HG02763 (cell line): ENCODE measurements at regions not wholly inside any gene's neighbourhood (a gene's known extent, or its start where the extent isn't known, plus 50 kb on each side); places are given as distances from the start of the nearest gene placed in this dataset.
A peak's percentile ranks its signal among the peaks of the same experiment; 100 is the strongest.
"Not testable (repeated sequence)": the region's sequence is repeated elsewhere in the genome, so short reads cannot be mapped to it uniquely, and the experiment has no call there.

Source experiments
- ATAC-seq: cut with Tn5 transposase; IDR thresholded peaks from one replicate; pipeline ENCODE4 v1.9.1; 2021; ENCODE audit warnings: mild to moderate bottlenecking, moderate library complexity; ENCODE audit not compliant: unreplicated experiment

DNA sequence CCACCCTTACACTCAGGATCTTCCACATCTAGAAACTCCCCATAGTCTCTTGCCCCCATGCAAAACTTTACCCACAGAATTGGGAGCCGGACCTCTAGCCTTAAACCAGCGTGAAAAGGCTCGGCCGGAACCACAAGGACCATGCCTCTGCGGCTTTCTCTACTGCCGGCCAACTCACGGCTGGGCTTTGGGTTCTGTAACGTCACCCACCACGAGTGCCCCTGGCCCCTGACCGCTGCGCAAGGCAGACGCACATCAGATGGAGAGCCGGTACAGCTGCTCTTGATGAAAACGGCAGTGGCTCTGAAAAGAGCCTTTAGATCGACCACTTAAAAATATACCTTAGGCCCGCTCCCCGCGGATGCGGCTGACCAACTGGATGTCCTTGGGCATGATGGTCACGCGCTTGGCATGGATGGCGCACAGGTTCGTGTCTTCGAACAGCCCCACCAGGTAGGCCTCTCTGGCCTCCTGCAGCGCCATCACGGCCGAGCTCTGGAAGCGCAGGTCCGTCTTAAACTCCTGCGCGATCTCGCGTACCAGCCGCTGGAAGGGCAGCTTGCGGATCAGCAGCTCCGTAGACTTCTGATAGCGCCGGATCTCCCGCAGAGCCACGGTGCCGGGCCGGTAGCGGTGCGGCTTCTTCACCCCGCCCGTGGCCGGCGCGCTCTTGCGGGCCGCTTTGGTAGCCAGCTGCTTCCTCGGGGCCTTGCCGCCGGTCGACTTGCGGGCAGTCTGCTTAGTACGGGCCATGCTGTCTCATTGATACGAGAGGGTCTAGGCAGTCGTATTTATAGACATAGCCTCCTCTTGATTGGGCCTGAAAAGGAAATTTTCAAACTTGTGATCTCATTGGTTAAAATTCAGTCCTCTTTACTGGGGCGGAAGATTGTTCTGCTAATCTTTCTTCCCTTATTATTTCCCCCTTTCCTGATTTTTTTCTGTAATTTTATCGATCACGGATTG is 66.3 kb downstream of the FAM72C start:
- ATAC-seq: not testable (repeated sequence)

DNA sequence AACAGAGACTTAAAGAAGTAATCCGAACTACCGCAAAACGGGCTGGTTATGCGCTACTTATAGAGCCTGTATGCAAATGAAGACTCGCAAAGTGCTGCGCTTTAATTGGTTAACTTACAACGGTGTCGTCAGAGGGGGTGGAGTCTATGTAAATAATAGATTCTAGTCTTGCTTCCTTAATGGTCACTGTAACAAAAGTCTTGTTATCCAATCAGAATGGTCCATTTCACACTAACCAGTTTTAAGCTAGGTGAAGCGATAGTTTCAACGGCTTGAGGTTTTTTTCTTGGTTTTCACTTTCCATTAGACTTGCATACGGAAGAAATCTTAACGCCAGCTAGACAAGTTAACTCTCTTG is 67.2 kb downstream of the FAM72C start:
- ATAC-seq: not testable (repeated sequence)

DNA sequence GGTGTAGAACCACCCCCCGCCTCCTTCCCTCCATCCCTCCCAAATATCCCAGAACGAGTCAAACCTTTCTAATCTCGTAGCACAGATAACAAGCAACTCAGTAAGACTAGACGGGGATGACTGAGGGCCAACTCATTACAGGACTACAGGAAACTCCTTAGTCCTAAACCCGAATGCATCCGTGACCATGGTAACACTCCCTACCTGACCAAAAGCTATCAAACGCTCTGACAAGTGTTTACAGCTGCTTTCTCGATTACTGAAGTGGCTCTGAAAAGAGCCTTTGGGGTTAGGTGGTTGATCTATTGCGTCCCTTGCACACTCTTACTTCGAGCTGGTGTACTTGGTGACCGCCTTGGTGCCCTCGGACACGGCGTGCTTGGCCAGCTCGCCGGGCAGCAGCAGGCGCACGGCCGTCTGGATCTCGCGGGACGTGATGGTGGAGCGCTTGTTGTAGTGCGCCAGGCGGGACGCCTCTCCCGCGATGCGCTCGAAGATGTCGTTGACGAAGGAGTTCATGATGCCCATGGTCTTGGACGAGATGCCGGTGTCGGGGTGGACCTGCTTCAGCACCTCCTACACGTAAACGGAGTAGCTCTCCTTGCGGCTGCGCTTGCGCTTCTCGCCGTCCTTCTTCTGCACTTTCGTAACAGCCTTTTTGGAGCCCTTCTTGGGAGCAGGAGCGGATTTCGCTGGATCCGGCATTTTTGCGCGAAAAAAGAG is 67.7 kb downstream of the FAM72C start:
- not testable (repeated sequence) for ATAC-seq

DNA sequence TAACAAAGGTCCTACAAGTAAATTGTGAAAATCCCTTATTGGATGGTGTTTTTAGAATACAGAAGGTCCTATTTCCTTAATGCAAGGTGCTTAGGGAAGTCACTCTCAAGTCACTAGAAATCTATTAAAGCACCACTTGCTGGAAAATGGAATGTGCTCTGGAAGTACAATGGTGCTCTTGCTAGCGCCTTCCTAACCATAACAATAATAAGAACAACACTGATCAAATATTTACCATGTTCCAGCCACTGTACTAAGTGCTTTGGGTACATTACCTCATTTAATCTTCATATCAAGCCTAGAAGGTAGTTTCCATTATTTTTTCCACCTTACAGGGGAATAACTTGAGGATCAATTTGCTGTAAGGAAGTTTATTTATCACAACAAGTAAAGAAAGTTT is 75.4 kb downstream of the FAM72C start:
- ATAC-seq: not testable (repeated sequence)

GRCh38 chr1:143884932-143885574 is 86.7 kb downstream of the FAM72C start:
- ATAC-seq: peak; percentile 89

GRCh38 chr1:143884532-143884931 is 87.3 kb downstream of the FAM72C start:
- ATAC-seq: peak; percentile 76

DNA sequence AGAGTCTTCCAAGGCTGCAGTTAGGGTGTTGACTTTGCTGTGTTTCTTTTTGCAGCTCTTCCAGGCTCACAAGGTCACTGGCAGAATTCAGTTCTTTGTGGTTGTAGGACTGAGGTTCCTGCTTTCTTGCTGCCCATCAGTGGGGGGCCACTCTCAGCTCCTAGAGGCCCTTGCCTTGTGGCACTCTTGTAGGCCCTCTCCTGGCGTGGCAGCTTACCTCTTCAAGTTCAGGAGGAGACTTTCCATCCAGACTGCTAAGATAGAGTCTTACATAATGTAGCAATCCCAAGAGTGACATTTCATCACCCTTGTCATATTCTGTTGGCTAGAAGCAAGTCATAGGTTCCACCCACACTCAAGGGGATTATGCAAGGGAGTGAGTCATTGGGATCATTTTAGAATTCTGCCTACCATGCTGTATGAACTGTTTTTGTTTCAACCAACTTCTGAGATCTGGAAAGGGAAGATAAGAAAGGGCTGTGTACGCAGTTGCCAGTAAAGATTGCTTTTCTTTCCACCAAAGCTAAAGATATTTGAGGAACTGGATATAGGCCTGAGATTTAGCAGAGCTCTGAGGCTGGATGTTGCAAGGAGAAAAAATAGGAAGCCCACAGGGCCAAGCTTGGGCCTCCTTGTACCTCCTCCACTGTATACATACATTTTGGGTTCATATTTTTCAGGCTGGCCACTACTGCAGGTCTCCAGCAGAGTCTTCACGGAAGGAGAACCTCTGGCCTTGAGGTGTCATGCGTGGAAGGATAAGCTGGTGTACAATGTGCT is 91.8 kb downstream of the FAM72C start:
- ATAC-seq: not testable (repeated sequence)

DNA sequence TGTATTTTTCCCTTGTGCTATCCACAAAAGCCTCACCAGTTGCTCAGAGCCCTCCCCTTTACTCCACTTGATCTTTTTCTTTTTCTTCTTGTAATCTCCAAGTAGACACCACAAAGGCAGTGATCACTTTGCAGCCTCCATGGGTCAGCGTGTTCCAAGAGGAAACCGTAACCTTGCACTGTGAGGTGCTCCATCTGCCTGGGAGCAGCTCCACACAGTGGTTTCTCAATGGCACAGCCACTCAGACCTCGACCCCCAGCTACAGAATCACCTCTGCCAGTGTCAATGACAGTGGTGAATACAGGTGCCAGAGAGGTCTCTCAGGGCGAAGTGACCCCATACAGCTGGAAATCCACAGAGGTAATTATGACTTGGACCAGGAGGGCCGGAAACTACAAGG is 95.8 kb downstream of the FAM72C start:
- not testable (repeated sequence) for ATAC-seq

DNA sequence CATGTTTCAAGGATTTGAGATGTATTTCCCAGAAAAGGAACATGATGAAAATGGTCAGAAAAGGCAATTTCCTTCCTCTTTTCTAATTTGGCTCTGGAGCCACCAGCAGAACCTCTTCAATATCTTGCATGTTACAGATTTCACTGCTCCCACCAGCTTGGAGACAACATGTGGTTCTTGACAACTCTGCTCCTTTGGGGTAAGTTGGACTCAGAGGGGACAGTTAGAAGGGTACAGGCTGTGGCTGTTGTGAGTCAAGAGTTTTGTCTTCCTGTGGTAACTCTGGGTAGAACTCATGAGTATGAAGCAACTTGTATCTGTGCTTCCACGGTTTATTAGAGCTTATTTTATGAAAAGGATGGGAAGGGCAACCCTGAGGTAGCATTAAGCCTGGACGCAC is 97.2 kb downstream of the FAM72C start:
- not testable (repeated sequence) for ATAC-seq

DNA sequence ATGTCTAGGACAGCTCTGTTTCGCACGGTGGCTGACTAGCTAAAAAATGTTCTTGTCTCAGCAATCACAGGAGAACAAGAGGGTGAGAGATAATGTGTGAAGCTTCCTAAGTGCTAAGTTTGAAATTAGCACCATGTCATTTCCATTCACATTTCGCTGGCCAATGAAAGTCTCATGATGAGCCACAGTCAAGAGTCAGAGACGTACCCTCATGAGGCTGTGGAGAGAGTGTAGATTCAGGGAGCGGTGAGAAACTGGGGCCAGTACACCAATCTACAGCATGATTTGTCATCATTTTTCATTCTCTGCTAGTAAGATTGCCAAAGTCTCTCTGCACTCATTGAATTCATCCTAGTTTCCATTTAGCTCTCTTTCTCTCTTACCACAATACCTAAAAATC is 98.1 kb downstream of the FAM72C start:
- ATAC-seq: not testable (repeated sequence)

DNA sequence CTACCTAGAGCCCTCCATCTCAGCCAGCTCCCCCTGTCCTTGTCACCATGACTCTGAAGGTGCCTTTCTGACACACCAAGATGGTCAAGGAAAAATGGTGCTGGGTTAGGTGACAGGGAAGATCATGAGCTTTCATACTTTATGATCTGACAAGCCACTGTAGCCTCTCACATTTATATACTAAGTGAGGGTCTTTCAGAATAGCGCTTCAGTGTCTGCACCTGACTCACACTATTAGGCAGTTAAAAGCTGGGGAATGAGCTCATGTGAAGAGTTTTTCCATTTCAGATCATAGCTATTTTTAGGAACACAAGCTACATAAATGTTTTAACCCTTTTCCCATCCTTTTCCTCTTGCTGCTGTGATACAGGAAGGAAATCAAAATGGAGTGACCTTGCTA is 101.4 kb downstream of the FAM72C start:
- not testable (repeated sequence) for ATAC-seq

DNA sequence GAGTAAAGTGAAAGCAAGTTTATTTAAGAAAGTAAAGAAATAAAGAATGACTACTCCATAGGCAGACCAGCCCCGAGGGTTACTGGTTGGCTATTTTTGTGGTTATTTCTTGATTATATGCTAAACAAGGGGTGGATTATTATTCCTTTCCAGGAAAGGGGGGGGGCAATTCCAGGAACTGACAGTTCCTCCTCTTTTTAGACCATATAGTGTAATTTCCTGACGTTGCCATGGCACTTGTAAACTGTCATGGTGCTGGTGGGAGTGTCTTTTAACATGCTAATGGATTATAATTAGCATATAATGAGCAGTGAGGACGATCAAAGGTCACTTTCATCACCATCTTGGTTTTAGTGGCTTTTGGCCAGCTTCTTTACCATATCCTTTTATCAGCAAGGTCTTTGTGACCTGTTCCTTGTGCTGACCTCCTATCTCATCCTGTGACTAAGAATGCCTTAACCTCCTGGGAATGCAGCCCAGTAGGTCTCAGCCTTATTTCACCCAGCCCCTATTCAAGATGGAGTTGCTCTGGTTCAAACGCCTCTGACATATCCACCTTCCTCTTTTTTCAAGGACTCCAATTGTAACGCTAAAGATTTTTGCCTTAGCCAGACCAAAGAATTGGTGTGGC is 104.1 kb downstream of the FAM72C start:
- not testable (repeated sequence) for ATAC-seq

DNA sequence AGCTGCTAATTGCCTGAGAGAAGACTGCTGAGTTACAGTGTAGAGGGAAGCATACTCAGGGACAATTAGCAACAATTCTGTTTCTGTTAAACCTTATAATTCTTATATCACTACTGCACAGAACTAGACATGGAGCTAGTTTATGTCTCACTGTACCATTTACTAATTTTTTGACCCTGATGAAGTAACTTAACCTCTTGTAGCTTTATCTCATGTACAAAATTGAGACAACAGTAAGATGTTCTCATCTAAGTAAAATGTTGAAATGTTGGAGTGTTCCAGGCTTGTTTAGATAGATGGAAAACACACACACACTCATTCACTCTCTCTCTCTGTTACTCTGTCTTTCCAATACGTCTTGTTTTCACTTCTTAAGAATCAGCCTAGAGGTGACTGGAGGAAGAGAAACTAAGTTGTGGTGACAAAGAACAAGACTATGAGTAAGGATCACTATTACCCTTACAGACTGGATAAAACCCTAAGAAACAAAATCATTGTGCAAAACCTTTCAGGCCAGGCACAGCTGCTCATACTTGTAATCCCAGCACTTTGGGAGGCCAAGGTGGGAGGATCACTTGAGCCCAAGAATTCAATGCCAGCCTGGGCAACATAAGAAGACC is 107.8 kb downstream of the FAM72C start:
- peak; percentile 60 for ATAC-seq

GRCh38 chr1:143862722-143863121 is 109.1 kb downstream of the FAM72C start:
- not testable (repeated sequence) for ATAC-seq

GRCh38 chr1:143861306-143861705 is 110.5 kb downstream of the FAM72C start:
- ATAC-seq: not testable (repeated sequence)

DNA sequence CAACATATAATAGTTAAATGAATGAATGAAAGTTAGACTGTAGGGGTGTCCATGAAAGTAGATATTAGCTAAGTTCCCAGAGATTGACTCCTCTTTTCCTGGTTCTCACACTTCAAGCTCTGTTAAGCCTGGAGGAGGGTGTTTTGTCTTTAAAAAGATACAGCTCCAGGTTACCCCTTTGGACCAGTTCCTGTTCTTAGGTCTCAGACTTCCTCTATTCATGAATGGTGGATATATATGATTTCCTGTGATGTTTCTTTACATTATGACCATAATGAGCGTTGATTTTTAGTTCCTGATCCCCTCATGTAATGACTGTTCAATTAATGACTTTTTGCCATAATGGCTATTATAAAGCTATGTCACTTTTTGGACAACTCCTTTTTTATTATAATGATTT is 115.9 kb downstream of the FAM72C start:
- ATAC-seq: not testable (repeated sequence)

DNA sequence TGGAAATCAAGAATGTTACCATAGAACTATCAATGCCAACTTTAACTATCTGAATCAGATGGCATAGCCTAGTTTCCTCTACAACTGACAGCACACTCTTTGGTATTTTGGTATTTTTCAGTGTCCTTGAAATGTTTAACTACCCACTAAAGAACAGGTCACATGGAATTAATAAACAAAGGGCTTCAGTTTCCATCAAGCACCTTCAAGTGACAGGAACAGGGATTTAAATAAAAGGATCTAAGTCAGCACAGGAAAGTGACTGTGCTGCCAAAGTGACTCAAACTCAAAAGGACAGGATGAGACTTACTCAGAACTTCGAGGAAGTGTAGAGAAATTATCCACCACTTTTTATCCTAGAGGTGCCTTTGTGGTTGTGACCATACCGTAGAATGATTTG is 117.7 kb downstream of the FAM72C start:
- not testable (repeated sequence) for ATAC-seq

DNA sequence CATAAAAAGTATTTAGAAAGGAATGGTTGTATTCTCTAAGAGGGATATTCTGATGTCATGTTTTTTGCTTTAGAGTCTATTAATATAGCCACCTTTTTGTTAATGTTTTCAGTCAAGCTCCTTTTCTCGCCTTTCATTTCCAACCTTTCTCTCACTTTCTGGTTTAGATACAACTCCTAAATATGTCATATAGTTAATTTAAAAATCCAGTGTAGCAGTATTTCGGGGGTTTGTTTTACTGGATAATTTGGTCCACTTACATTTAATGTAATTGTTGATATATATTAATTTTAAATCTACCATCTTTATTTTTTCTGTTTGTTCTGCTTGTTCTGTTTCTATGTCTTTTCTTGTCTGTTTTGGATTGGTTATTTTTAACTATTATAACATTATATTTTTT is 121.1 kb downstream of the FAM72C start:
- not testable (repeated sequence) for ATAC-seq

DNA sequence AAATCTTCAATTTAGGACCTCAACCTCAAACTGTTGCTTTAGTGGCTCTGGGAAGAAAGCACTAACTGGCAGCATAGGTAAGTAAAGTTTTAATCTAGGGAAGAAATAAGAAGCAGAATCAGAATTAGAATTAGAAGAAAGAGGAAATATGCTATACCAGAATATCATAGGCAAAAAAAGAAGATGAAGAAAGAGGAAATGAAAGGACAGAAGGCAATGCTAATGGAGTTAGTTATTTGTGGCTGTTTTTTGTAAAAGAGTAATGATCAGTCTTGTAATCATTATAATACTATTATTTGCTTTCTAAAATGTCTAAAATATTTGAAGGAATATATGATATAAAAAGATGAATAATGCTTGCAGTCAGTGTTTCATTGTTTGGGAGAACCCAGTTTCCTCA is 122.9 kb downstream of the FAM72C start:
- not testable (repeated sequence) for ATAC-seq

- not testable (repeated sequence) for ATAC-seq
These were observed 126.6 kb downstream of the FAM72C start for GRCh38 chr1:143845193-143845592.
